ENCODE measurements at regions not wholly inside any gene's neighbourhood (a gene's known extent, or its start where the extent isn't known, plus 50 kb on each side); places are given as distances from the start of the nearest gene placed in this dataset.

DNA sequence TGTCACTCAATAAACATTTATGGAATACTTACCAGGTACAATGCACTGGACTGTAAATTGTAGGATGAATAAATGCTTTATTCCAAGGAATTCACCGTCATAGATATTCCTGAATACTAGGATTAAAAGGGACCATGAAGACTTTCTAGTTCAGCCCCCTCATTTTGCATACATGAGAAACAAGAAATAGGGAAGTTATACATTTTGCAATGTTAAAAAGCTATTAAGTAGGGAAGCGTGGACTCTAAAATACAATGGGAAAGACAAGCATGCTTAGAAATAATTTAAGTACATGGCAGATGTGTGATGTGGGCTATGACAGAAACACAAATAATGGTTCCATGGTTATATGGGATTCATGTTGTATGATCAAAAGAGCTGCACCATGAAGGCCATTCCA lies 89.4 kb upstream of the SYT10 start:
- TF ChIP-seq, protein P1, sequence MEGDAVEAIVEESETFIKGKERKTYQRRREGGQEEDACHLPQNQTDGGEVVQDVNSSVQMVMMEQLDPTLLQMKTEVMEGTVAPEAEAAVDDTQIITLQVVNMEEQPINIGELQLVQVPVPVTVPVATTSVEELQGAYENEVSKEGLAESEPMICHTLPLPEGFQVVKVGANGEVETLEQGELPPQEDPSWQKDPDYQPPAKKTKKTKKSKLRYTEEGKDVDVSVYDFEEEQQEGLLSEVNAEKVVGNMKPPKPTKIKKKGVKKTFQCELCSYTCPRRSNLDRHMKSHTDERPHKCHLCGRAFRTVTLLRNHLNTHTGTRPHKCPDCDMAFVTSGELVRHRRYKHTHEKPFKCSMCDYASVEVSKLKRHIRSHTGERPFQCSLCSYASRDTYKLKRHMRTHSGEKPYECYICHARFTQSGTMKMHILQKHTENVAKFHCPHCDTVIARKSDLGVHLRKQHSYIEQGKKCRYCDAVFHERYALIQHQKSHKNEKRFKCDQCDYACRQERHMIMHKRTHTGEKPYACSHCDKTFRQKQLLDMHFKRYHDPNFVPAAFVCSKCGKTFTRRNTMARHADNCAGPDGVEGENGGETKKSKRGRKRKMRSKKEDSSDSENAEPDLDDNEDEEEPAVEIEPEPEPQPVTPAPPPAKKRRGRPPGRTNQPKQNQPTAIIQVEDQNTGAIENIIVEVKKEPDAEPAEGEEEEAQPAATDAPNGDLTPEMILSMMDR (IDR thresholded peaks at IDR 0.05), result no peak
- no peak for TF ChIP-seq MAX (IDR thresholded peaks at IDR 0.05; ENCODE audit: low read depth)
- no peak for TF ChIP-seq YY1 (IDR thresholded peaks at IDR 0.05; ENCODE audit: low read depth)
- TF ChIP-seq EP300 (IDR thresholded peaks at IDR 0.05; ENCODE audit: borderline replicate concordance in 1 of 2, low read depth in 1 of 2, low read length in 1 of 2), result no peak
- no peak for TF ChIP-seq POLR2AphosphoS5 (IDR thresholded peaks at IDR 0.05; ENCODE audit: low read depth, low read length)
- TF ChIP-seq, protein P2, sequence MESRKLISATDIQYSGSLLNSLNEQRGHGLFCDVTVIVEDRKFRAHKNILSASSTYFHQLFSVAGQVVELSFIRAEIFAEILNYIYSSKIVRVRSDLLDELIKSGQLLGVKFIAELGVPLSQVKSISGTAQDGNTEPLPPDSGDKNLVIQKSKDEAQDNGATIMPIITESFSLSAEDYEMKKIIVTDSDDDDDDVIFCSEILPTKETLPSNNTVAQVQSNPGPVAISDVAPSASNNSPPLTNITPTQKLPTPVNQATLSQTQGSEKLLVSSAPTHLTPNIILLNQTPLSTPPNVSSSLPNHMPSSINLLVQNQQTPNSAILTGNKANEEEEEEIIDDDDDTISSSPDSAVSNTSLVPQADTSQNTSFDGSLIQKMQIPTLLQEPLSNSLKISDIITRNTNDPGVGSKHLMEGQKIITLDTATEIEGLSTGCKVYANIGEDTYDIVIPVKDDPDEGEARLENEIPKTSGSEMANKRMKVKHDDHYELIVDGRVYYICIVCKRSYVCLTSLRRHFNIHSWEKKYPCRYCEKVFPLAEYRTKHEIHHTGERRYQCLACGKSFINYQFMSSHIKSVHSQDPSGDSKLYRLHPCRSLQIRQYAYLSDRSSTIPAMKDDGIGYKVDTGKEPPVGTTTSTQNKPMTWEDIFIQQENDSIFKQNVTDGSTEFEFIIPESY (IDR thresholded peaks at IDR 0.05; ENCODE audit: borderline replicate concordance, low read depth), result no peak
- TF ChIP-seq RFX5 (IDR thresholded peaks at IDR 0.05; ENCODE audit: low read length), result no peak
- TF ChIP-seq NFIC (IDR thresholded peaks at IDR 0.05; ENCODE audit: borderline replicate concordance), result no peak
- no peak for TF ChIP-seq RAD21 (IDR thresholded peaks at IDR 0.05; ENCODE audit: low read length)
- no peak for TF ChIP-seq TAF1 (IDR thresholded peaks at IDR 0.05; ENCODE audit: borderline replicate concordance, low read depth, low read length)
- TF ChIP-seq JUND (IDR thresholded peaks at IDR 0.05), result no peak
- no peak for TF ChIP-seq TEAD4 (IDR thresholded peaks at IDR 0.05; ENCODE audit: borderline replicate concordance, insufficient read depth)
